DMS79 (cell line): ENCODE measurements at regions not wholly inside any gene's neighbourhood (a gene's known extent, or its start where the extent isn't known, plus 50 kb on each side); places are given as distances from the start of the nearest gene placed in this dataset.
"Not testable (repeated sequence)": the region's sequence is repeated elsewhere in the genome, so short reads cannot be mapped to it uniquely, and the experiment has no call there.

Experiments
- DNase-seq: peaks from one replicate; lab custom pipeline; 2025; lab: John Stamatoyannopoulos, UW

DNA sequence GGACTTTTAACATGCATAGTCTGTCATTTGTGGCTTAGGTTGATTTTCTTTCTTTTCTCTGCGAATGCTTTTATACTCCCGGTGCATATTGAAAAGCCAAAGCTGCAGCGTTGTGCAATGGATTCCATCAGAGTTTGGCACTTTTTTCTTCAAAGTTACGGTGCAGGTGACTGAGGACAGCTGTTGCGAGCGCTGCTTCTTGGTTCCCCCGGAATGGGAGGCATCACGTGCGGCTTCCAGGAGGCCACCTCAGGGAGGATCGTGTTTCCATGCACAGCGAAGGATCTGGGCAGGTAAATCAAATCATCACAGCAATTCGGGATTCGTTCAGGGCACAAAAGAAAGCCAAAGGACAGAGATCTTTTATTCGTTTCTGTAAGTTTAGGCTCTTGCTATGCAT is 109.6 kb upstream of the ALKAL2 start:
- no peak for DNase-seq

GRCh38 chr2:396903-397302 is 109.0 kb upstream of the ALKAL2 start:
- no peak for DNase-seq

DNA sequence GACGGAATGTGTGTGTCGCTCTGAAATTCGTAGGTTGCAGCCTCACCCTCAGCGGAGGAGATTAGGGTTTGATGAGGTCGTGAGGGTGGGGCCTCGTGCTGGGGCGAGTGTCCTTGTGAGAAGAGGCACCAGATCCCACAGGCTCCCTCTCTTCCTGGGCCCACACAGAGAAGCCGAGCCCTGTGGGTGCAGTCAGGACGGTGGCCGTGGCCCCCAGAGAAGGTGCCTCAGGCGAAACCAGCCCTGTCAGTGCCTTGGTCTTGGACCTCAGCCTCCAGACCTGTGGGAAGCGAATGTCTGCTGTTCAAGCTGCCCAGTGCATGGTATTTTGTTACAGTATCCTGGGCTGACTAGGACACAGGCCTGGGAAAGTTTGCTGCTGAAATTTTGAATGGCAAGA is 108.0 kb upstream of the ALKAL2 start:
- DNase-seq: no peak

GRCh38 chr2:393711-394696 is 106.1 kb upstream of the ALKAL2 start:
- no peak for DNase-seq

DNA sequence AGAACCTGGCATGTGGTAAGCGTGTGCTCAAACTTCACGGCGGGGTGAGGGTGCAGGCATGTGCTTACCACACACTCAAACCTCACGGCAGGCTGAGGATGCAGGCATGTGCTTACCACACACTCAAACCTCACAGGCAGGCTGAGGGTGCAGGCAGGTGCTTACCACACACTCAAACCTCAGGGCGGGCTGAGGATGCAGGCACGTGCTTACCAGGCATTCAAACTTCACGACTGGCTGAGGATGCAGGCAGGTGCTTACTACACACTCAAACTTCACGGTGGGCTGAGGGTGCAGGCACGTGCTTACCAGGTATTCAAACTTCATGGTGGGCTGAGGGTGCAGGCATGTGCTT is 105.0 kb upstream of the ALKAL2 start:
- no peak for DNase-seq

GRCh38 chr2:392181-392925 is 104.5 kb upstream of the ALKAL2 start:
- DNase-seq: no peak

DNA sequence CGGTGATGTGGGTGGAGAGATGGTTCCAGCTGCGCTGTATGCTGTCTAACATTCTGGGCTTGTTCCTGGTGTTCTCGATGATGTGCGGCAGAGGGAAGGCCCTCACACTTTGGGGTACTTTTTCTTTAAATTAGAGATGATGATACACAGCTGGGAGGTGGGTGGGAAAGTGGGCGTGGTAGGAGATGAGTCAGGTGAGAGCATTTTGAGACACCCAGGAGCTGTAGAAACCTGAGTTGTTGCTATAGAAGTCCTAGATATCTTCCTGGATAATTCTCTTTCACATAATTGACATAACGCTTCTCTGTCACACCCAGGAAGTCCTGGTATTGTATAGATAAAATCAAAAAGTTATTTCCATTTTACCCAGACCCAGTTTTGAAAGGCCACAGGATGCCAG is 103.8 kb upstream of the ALKAL2 start:
- no peak for DNase-seq

- no peak for DNase-seq
These were observed 103.1 kb upstream of the ALKAL2 start for GRCh38 chr2:390959-391358.

- DNase-seq: not testable (repeated sequence)
These were observed 102.1 kb upstream of the ALKAL2 start for GRCh38 chr2:389985-390384.

- DNase-seq: not testable (repeated sequence)
These were observed 100.9 kb upstream of the ALKAL2 start for GRCh38 chr2:388752-389151.

DNA sequence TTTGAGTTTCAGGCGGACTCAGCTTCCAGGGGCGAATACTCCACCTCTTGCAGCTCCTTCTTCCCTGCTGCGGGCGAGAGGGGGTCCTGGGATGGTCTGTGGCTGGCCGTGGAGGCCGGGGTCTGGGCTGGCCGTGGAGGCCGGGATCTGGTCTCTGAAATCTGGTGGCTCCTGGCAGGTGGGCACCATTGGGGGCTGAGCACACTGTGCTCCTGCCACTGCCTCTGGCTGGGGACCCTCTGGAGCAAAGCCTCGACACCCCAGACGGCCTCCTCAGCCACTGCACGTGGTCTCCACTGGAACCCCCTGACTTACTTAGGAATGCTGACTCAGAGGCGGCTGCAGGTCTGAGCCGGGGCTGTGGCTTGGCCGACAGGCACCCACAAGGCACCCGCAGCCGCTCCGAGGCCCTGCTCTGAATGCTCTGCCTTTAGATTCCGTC is 100.1 kb upstream of the ALKAL2 start:
- no peak for DNase-seq

GRCh38 chr2:386406-387103 is 98.7 kb upstream of the ALKAL2 start:
- no peak for DNase-seq

DNA sequence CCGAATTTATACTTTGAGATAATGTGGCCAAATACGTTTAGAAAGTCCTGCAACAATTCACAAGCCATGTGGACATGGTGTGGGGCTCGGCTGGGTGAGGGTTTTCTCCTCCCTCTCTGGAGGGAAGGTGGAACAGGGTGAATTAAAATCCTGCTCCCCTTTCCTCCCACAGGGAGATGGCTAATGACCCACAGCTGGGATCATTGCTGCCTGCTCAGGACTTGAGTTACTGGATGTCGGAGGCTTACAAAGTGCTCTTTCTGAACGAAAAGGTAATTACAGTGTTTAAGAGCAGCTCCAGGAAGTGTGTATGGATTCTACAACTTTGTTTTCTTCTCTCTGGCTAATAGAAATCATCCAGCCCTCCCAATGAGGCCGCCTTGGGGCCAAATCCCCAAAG is 97.9 kb upstream of the ALKAL2 start:
- no peak for DNase-seq

- no peak for DNase-seq
These were observed 97.2 kb upstream of the ALKAL2 start for GRCh38 chr2:385061-385460.

DNA sequence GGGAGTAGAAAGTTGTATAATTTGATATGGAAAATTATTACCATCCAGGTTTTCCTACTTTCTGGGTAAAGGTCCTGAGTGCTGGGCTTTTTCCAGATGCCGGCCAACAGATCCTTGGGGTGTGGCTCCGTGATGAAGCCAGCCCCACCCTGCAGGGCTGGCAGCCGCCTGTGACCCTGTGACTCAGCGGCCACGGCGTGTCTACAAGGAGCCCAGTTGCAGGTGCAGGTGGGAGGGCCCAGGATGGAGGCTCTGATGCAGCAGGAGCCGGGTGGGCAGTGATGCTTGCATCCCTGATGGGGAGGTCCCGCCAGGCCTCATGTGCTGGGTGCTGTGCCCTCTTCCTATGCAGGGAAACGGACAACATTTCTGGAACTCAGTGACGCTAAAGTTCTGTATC is 96.0 kb upstream of the ALKAL2 start:
- DNase-seq: no peak

DNA sequence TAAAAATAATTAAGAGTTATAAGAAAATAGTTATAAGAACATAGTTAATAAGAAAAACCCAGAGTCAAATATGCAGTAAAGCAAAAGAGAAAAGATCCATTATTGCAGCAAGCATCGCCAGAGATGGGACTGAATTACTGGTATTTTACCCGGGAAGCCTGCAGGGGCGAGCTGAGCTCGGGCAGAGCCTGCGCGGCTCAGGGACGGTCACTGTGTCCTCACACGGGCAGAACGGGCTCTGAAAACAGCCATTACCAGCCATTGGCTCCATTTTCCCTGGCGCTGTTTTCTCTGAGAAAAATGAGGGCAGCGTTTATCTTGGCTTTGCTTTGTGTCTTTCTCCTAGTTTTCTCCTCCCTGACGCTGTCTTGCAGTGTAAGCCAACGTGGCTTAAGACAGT is 95.3 kb upstream of the ALKAL2 start:
- DNase-seq: no peak

GRCh38 chr2:382728-383022 is 94.8 kb upstream of the ALKAL2 start:
- no peak for DNase-seq

DNA sequence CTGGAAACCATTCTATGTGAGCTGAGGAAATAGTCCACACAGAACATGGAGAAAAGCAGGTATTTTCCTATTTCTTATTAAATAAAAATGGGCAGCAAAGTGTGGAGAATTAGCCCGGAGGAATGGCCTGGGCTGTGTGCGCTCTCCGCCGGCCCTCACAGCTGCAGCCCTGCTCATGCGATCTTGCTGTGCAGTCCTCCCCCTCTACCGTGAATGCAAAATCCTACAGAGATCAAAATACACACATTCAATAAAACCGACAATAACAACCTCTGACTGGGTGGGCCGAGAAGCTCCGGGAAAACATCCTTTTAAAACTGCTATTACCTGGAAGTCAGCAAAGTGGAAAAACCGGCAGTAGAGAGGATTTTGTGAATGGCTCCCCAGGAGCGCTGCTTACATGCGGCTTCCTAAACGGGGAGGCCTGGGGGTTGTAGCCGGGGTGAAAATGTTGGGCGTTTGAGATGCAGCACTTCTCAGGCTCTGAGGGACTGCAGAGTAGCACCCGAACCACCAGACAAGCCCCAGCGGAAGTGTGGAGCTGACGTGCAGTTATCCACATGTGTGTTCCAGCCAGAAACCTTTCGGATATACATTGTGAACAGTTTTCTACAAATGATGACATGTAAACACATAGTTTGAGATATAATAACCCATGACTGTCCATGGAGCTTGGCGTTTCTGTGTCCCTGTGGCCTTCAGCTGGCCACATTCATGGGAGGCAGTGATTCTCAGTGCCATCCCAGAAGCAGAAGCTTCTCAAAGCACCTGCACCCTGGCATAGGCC is 94.2 kb upstream of the ALKAL2 start:
- no peak for DNase-seq

- DNase-seq: no peak
These were observed 93.3 kb upstream of the ALKAL2 start for GRCh38 chr2:381181-381580.

- DNase-seq: no peak
These were observed 92.9 kb upstream of the ALKAL2 start for GRCh38 chr2:380772-381171.

DNA sequence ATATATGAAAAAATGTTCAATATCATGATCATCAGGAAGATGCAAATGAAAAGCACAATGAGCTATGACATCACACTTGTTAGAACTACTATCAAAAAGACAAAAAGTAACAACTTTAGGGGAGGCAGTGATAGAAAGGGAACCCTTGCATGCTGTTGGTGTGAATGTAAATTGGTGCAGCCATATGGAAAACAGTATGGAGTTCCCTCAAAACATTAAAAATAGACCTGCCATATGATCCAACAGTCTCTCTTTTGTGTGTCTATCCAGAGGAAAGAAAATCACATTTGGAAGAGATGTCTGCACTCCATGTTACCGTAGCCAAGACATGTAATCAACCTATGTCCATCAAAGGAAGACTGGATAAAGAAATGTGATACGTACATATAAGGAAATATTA is 92.3 kb upstream of the ALKAL2 start:
- DNase-seq: no peak

DNA sequence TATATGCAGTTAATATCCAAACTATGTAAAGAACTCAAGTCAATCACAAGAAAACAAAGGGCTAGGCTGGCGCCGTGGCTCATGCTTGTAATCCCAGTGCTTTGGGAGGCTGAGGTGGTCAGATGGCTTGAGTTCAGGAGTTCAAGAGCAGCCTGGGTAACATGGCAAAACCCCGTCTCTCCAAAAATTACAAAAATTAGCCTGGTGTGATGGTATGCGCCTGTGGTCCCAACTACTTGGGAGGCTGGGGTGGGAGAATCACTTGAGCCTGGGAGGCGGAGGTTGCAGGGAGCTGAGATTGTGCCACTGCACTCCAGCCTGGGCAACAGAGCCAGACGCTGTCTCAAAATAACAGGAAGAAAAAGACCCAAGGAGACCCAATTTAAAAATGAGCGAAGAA is 91.9 kb upstream of the ALKAL2 start:
- no peak for DNase-seq
